Middle frontal gyrus (tissue), 1 donor: ENCODE measurements at regions not wholly inside any gene's neighbourhood (a gene's known extent, or its start where the extent isn't known, plus 50 kb on each side); places are given as distances from the start of the nearest gene placed in this dataset.

Experiments used
- DNase-seq: peaks from one replicate; pipeline ENCODE4 v3.0.0-alpha.2; 2015; ENCODE audit warnings: low spot score; ENCODE audit errors: extremely low spot score

DNA sequence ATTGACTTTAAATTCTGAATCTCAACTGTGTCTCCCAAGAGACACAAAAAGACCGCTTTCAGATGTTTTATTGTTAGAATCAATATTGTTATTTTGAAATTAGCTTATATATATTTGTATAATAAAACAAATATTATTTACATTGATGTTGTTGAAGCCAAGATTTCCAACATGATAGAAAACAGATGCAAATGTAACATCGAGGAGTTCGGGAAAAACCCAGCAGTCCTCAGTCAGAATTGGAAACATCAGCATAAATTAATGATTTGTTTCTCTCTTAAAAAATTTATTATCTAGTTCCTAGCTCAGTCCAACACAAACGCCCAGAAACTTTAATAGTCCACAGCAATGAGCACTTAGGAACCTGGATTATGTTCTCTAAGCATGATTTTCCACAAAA, 1330.4 kb downstream of the TBC1D22A start:
- no peak for DNase-seq

DNA sequence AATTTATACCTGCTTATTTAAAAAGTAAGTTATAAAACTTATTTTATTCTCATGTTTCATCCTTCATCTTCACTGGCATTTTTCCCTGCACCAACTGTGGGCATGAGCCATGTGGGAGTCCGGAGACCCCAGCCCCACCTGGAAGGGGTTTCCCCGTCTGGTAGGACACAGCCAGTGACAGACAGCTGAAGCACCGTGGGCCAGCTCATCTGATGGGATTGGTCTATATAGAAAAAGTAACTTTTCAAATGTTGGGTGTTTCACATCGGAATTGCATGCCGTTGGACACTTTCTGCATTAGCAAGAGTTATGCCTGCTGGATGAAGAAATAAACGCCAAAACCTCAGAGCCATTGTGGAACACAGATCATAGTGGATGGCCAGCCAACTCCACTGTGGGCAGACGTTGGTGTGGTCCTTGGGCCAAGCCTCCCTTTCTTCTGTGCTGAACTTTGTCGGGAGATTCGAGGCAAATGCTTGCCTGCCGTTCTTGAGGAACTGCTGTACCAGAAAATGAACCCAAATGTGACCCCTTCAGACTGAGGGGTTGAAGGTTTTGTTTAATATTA, 1329.3 kb downstream of the TBC1D22A start:
- no peak for DNase-seq

DNA sequence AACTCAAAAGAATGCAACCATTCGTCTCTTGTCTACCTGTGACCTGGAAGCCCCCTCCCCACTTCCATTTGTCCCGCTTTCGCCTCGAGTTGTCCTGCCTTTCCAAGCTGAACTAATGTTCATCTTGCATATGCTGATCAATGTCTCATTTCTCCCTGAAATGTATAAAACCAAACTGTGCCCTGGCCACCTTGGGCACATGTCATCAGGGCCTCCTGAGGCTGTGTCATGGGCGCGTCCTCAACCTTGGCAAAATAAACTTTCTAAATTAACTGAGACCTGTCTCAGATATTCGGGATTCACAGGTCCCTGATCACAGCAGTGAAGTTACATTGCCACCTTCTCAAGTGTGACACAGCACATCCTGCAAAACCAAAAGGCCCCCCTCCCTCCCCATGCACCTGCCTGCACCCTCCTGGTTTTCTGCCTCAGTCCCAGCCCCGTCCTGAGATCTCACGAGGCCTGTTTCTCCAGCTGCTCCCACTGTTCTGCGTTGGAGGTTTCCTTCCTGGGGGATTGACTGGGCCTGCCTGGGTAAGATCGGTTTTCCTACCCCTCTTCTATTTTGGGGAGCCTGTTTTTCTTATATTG, 1328.7 kb downstream of the TBC1D22A start:
- no peak for DNase-seq

DNA sequence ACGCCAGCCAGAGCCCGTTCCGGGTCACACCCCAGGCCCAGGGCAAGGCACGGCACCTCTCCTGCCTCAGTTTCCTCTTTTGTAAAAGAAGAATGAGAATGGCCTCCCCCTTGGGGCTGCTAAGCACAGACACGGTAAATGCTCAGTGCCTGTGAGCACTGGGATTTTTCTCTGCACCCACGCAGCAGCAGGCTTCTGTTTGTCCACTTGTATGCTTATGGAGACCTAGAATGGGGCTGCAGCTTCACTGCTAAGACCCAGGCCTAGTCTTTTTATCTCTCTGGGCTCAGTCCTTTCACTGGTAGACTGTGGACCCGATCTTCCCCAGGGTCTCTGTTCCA, 1327.9 kb downstream of the TBC1D22A start:
- no peak for DNase-seq

GRCh38 chr22:48089601-48090331, 1327.3 kb downstream of the TBC1D22A start:
- DNase-seq, result no peak

DNA sequence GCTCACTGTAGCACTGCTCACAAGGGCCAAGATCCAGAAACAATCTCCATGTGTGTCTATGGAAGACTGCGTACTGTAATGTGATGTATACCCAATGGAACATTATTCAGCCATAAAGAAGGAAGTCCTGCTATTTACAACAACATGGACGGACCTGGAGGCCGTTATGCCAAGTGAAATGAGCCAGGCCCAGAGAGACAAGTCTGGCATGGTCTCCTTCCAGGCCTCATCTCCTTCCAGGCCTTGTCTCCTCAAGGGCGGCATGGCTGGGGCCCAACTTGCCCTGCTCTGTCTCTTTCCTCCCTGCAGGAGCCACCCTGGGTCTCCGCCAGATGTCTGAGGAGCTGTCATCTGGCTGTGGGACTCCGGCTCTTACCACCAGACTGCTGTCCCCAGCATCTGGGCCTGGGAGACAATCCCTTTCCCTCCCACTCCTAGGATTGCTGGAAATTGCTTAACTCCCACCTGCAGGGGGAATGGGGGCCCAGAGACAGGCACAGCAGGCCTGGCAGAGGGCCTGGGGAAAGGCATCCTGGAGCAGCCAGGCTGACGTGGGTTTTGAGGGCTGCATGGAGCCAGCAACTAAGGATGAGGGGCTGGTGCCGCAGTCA, 1326.6 kb downstream of the TBC1D22A start:
- no peak for DNase-seq

DNA sequence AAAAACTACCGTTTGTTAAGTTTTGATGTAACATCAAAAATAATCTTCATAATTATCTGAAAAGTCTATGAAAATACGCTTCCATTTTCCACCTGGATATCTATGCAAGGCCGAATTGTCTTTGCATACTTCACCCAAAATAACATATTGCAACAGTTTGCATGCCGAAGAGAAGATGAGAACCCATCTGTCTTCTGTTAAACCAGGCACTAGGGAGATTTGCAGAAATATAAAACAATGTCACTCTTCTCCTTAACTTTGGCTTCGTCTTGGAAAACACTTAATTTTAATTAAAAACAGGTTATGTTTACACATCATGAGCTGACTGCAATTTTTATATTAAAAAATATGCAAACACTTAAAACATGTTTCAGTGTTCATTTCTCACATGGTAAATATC, 1325.8 kb downstream of the TBC1D22A start:
- no peak for DNase-seq

- DNase-seq, result no peak
Measured at GRCh38 chr22:48085901-48086645, 1323.6 kb downstream of the TBC1D22A start.

- DNase-seq, result no peak
Measured at GRCh38 chr22:48084729-48085050, 1322.2 kb downstream of the TBC1D22A start.

GRCh38 chr22:48084041-48084728, 1321.7 kb downstream of the TBC1D22A start:
- DNase-seq, result no peak

DNA sequence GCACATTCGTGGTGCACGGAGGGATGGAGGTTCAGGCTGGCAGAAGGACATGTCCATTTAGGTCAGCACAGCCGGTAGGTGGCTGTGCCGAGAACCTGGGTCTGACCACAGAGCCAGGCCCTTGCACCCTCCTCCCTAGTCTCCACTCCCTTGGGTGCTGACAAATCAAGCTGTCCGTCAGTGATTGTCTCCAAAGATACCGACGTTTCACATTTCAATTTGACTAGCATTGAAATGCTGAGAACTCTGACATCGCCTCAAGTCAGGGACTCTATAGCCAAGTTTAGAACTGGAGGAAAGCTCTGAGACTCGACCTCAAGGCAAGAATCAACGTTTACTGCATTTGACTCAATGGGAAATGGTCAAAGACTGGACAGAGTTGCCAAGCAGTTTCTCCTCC, 1321.1 kb downstream of the TBC1D22A start:
- DNase-seq, result no peak

DNA sequence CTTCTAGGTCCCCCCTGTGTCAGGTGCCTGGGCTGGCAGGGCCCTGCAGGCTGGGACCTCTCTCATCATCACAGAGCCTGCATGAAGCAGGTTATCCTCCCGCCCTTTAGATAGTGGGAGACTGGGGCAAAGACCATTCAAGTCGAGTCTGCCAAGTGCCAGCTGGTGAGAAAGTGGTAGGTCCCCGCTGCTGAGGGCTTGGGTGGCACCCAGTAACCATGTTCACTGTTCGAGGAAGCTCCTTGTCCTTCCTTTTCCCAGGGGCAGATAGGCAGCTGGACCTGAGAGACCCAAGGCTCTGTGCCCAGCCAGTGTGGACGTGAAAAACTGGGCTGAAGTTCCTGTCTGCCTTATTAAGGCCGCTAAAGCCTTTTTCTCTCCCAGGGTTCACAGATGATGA, 1319.8 kb downstream of the TBC1D22A start:
- no peak for DNase-seq

DNA sequence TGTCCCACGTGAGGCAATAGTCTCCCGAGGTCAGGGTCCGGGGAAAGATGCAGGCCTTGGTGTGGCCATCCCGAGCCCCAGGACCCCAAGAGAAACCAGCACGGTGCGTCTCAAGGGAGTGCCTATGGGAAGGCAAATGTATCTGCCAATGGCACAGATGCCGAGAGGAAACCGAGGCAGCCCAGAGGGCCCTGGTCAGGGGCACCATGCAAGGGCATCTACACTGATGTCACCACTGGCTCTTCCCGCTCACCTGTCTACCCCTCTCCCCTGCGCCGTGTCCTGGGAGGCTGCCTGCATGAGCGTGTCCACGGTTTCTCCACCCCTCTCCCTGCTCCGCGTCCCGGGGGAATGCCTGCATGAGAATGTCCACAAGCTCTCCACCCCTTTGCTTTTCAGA, 1318.8 kb downstream of the TBC1D22A start:
- DNase-seq, result no peak

DNA sequence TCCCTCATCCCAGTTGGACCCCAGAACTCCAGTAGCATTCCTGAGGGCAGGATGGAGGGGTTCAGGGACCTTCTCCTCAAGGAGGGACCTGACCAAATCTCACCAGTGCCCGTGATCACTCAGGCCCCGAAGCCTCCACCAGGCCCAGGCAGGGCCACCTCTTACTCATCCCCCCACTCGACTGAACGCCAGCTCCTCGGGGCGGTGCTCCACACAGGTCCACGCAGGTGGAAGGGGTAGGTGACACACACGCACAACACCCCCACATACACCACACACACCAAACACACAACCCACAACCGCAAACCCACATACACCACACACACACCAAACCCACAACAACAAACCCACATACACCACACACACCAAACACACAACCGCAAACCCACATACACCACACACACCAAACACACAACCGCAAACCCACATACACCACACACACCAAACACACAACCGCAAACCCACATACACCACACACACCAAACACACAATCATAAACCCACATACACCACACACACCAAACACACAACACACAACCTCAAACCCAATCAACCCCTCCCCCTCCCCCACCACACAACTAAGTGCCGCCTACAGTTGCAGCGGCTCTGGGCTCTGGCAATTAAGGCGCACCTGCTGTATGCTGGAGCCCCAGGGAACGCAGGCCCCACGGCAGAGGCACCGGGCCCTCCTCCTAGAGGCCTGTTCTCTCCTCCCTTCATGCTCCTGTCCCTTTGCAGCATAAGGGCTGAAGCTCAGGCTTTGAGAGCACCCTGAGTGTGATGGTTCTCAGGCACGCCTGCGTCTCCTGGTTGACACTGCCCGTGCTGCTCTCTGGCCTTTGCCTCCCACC, 1318.1 kb downstream of the TBC1D22A start:
- no peak for DNase-seq

DNA sequence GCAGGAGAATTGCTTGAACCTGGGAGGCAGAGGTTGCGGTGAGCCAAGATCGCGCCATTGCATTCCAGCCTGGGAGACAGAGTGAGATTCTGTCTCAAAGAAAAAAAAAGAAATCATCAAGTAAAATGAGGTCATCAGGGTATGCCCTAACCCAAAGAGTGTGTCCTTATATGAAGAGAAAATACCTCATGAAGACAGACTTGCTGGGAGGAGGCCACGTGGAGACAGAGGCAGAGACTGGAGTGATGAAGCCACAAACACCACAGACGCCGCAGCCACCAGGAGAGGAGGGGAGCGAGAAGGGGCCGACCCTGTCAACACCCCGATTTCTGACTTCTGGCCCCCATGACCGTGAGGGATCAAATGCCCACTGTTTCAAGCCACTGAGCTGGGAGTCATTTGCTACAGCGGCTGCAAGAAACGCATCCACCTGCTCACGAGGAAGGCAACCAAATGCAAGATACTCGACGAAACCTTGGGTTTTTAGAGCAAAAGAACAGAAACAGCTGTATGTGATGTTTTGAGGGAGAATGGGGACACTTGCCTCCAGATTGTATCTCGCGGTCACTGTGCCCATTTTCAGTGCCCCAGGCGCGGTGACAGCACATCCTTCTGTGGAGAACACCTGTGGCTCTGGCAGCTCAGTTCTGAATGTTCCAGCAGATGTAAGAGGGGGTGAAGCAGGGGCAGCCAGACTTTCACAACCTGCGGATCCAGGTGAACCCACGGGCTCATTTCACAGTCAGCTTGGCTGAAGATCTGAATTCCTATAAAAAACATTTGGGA, 1317.2 kb downstream of the TBC1D22A start:
- no peak for DNase-seq

GRCh38 chr22:48078825-48079224, 1316.4 kb downstream of the TBC1D22A start:
- DNase-seq, result no peak

GRCh38 chr22:48077699-48078098, 1315.2 kb downstream of the TBC1D22A start:
- no peak for DNase-seq

DNA sequence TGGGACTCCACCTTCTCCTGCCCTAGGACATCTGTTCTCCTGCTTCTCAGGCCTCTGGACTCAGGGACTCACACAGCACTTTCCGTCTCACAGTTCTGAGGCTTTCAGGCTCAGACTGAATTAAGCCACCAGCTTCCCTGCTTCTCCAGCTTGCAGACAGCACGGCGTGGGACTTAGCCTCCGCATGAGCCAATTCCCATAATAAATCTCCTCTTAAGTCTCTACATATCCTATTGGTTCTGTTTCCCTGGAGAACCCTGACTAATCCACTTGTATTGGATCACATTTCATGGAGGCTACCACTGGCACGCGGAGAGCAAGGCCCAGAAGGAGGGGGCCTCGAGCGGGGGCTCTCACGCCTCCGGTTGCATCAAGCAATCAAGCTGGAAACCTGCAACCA, 1313.6 kb downstream of the TBC1D22A start:
- DNase-seq, result no peak

DNA sequence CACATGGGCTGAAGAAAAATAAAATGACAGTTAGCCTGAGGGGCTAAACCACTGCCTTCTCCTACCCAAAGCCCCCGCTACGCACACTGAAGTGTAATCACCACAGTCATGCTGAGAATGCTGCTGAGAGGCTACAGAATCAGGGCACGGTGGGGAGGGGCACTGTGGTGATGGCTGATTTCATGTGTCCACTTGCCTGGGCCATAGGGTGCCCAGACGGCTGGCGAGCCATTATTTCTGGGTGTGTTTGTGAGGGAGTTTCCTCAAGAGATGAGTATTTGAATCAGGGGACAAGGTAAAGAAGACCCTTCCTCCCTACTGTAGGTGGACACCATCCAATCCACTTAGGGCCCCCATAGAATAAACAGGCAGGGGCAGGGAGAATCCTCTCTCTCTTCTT, 1313.2 kb downstream of the TBC1D22A start:
- DNase-seq, result no peak

DNA sequence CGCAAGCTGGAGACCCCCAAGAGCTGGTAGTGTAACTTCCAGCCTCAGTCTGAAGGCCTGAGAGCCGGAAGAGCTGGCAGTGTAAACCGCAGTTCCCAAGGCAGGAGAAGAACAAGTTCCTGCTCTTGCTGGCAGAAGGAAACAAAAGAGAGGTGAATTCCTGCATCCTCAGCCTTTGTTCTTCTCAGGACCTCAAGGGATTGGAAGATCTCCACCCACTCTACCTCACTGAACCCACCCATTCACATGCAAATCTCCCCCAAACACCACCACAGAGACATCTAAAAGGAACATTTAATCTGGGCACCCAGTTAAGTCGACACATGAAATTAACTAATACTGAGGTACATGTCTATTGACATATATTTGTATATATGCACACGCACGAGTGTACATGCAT, 1310.3 kb downstream of the TBC1D22A start:
- DNase-seq, result no peak
